NCI-H1436 (cell line): ENCODE measurements at regions not wholly inside any gene's neighbourhood (a gene's known extent, or its start where the extent isn't known, plus 50 kb on each side); places are given as distances from the start of the nearest gene placed in this dataset.

Experiments
- DNase-seq: peaks from one replicate; lab custom pipeline; 2025; lab: John Stamatoyannopoulos, UW

- DNase-seq: no peak
Observed at GRCh38 chr2:18465979-18466378, 94.5 kb downstream of the RDH14 start.

- no peak for DNase-seq
Observed at GRCh38 chr2:18464913-18465312, 95.5 kb downstream of the RDH14 start.

- DNase-seq: no peak
Observed at GRCh38 chr2:18456026-18456425, 104.4 kb downstream of the RDH14 start.

- DNase-seq: no peak
Observed at GRCh38 chr2:18455236-18455862, 105.1 kb downstream of the RDH14 start.

- no peak for DNase-seq
Observed at GRCh38 chr2:18454692-18455235, 105.7 kb downstream of the RDH14 start.

- DNase-seq: no peak
Observed at GRCh38 chr2:18446715-18447114, 113.7 kb downstream of the RDH14 start.

- no peak for DNase-seq
Observed at GRCh38 chr2:18445433-18446320, 114.8 kb downstream of the RDH14 start.

GRCh38 chr2:18444806-18445205 is 115.6 kb downstream of the RDH14 start:
- no peak for DNase-seq

- DNase-seq: no peak
Observed at GRCh38 chr2:18441583-18441982, 118.9 kb downstream of the RDH14 start.

- no peak for DNase-seq
Observed at GRCh38 chr2:18440777-18441176, 119.7 kb downstream of the RDH14 start.

- no peak for DNase-seq
Observed at GRCh38 chr2:18440141-18440661, 120.3 kb downstream of the RDH14 start.

GRCh38 chr2:18439716-18440115 is 120.7 kb downstream of the RDH14 start:
- DNase-seq: no peak

- no peak for DNase-seq
Observed at GRCh38 chr2:18437909-18438308, 122.5 kb downstream of the RDH14 start.

- no peak for DNase-seq
Observed at GRCh38 chr2:18436503-18437005, 123.9 kb downstream of the RDH14 start.

GRCh38 chr2:18435426-18436037 is 124.9 kb downstream of the RDH14 start:
- no peak for DNase-seq

GRCh38 chr2:18433872-18434271 is 126.6 kb downstream of the RDH14 start:
- no peak for DNase-seq

- no peak for DNase-seq
Observed at GRCh38 chr2:18432999-18433398, 127.5 kb downstream of the RDH14 start.

- no peak for DNase-seq
Observed at GRCh38 chr2:18430996-18431748, 129.3 kb downstream of the RDH14 start.

GRCh38 chr2:18428516-18428915 is 131.9 kb downstream of the RDH14 start:
- no peak for DNase-seq

- no peak for DNase-seq
Observed at GRCh38 chr2:18427762-18428161, 132.7 kb downstream of the RDH14 start.

GRCh38 chr2:18426174-18426573 is 134.3 kb downstream of the RDH14 start:
- no peak for DNase-seq
